GM23338 (cell line): ENCODE measurements at regions not wholly inside any gene's neighbourhood (a gene's known extent, or its start where the extent isn't known, plus 50 kb on each side); places are given as distances from the start of the nearest gene placed in this dataset.

Experiments used
- CTCF ChIP-seq, 2 experiments: fragments of 200-600 bp in 1 of 2; sonication (generic) in 1 of 2; conservative IDR thresholded peaks; 2 replicates each; pipeline versions ENCODE4 v1.5.1 to v1.6.1; 2016 to 2017; ENCODE audit warnings: antibody characterized with exemption in 2 of 2, low read depth in 2 of 2, mild to moderate bottlenecking in 2 of 2, moderate library complexity in 1 of 2
- JUNB ChIP-seq: IDR thresholded peaks from one replicate; pipeline ENCODE4 v1.6.1; 2016; ENCODE audit warnings: antibody characterized with exemption; ENCODE audit not compliant: unreplicated experiment
- POLR2AphosphoS5 ChIP-seq: IDR thresholded peaks from 2 replicates; pipeline ENCODE4 v1.6.1; 2016; ENCODE audit warnings: antibody characterized with exemption, low read depth
- REST ChIP-seq: IDR thresholded peaks from one replicate; pipeline ENCODE4 v1.6.1; 2018; ENCODE audit warnings: antibody characterized with exemption; ENCODE audit not compliant: unreplicated experiment
- ZNF114 ChIP-seq: fragments of 250-450 bp; sonication (Bioruptor Pico); IDR thresholded peaks from 2 replicates; pipeline ENCODE4 v1.5.0; 2020; ENCODE audit warnings: mild to moderate bottlenecking, moderate library complexity

GRCh38 chr14:98323836-98324235 lies 948.2 kb downstream of the BCL11B start:
- TF ChIP-seq CTCF (conservative IDR thresholded peaks at IDR 0.05; ENCODE audit: low read depth in 2 of 2) (no peak), REST (no peak), POLR2AphosphoS5 (no peak), ZNF114 (CRISPR knock-in tag) (no peak), JUNB (no peak)
